ENCODE measurements at regions not wholly inside any gene's neighbourhood (a gene's known extent, or its start where the extent isn't known, plus 50 kb on each side); places are given as distances from the start of the nearest gene placed in this dataset.
"Not testable (repeated sequence)": the region's sequence is repeated elsewhere in the genome, so short reads cannot be mapped to it uniquely, and the experiment has no call there.

DNA sequence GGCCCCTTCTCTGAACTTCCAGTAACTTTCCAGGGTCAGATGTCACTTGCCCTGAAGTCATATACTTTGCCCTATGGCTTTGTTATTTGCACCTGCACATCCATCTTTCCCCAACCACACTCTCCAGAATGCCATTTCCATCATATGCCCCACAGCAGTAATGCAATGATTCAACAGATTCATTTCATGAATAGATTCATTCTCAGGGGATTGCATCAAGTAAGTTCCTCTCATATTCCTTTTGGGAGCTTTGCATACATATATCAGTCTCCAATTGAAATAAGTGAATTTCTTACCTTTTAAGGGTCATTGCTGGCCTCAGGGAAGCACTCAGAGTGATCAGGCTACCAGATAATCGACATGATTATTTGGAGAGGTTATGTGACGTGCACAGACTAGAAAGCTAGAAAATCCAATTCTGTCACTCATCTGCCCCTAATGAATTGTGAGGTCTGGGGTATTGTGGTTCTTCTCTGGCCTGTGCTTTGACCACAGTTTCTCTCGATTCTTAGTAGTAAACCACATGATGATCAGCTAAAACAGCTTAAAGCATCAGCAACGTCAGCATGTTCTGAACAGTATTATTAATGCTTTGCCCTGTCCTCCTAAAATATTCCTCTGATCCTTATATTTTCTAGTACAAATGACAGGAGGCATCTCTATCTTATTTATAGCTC lies 179.9 kb downstream of the ATPSCKMT start:
- no peak for DNase-seq

DNA sequence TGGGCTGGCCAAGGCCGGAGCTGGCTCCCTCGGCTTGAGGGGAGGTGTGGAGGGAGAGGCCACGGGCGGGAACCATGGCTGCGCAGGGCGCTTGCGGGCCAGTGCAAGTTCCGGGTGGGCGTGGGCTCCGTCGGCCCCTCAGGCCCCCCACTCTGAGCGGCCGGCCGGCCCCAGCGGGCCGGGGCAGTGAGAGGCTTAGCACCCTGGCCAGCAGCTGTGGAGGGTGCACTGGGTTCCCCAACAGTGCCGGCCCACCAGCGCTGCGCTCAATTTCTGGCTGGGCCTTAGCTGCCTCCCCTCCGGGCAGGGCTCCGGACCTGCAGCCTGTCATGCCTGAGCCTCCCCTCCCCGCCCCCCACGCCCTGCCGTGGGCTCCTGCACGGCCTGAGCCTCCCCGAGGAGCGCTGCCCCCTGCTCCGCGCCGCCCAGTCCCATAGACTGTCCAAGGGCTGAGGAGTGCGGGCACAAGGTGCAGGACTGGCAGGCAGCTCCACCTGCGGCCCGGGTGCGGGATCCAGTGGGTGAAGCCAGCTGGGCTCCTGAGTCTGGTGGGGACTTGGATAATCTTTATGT lies 184.2 kb downstream of the ATPSCKMT start:
- no peak for DNase-seq

DNA sequence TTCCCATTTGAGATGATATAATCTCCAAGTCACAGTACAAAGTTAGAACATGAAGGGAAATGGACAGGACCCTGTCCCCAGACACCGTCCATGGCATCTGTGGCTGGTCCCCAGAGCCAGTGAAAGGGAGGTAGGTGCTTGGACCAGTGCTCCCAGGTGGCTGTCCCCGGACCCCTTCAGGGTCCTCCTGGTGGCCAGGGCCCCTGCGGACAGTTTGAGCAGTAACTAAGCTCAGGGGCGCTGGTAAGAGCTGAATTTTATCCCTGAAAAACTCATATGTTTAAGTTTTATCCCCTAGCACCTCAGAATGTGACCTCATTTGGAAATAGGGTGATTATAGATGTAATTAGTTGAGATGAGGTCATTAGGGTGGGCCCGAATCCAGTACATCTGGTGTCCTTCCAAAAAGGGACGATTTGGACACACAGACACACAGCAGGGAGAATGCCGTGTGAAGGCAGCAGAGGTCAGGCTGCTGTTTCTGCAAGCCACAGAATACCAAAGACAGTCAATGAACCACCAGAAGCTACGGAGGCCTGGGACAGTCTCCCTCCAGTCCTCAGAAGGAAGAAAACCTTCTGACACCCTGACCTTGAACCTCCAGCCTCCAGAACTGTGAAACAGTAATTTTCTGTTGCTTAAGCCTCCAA lies 185.0 kb downstream of the ATPSCKMT start:
- DNase-seq, result no peak

DNA sequence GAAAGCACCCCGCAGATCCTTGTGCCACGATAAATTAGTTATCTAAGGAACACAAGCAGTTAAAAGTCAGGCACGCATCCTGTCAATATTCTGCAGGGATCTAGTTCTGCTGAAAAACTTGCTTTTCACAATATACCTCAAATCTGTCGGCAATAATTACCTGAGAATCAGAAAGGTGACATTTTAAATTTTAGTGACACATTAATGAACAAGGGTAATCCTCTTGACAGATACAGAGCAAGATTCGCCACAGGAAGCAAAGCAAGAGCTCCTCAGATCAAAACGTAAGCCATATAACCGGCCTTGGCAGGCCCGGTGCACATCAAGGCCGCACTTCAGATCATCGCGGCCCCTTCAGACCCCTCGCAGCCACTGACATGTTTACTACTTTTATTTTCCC lies 185.7 kb downstream of the ATPSCKMT start:
- DNase-seq, result no peak

DNA sequence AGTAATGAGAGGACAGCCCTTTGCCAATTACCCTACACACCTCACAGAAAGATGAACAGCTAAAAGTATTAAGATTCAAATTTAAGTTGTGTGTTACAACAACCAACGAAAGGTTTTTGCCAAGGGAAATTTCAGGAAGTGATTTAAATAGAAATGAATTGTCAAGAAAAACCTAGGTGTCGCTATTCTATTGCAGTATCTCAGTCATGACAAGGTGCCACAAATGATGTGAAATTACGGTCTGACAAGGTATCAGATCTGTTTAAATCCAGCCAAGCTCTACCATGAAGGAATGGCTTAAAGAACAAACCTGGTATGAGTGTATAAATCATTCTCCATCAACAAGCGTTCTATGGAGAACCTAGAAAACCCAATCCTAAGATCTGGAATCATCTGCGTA lies 189.7 kb downstream of the ATPSCKMT start:
- no peak for DNase-seq

DNA sequence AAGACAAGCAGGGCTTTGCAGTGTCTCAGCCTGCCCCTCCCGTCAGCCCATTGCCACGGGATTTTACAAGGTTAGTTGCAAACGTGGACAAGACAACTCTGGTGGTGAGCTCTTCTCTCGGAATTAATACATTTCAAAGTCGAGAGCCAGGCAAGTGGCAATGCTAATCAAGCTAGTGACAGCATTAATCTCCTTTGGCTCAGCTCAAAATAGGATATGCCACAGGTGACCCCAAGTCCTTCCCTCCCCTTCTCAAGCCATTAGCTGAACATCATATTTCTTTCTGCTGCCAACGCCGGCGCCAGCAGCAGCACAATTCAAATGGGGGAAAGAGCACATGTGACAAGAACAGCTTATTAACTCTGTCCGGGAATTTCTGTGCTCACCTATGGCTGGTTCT lies 190.1 kb downstream of the ATPSCKMT start:
- DNase-seq, result no peak

DNA sequence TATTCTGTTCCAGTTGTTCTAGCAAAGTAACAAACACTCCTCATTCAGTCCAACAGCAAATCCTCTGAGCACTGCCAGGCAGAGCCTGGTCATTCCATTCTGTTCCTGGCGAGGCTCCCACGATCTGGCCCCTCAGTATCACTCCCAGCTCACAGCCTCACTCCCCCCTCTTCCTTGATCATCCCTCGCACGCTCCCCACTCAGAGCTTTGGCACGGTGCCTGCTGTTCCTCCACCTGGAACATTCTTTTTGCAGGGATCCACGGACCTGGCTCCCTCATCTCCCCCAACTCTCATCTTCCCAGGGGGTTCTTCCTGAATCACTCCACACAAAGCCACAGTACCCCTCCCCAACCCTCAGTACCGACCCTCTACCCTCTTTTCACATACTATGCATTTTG lies 192.3 kb downstream of the ATPSCKMT start:
- no peak for DNase-seq

DNA sequence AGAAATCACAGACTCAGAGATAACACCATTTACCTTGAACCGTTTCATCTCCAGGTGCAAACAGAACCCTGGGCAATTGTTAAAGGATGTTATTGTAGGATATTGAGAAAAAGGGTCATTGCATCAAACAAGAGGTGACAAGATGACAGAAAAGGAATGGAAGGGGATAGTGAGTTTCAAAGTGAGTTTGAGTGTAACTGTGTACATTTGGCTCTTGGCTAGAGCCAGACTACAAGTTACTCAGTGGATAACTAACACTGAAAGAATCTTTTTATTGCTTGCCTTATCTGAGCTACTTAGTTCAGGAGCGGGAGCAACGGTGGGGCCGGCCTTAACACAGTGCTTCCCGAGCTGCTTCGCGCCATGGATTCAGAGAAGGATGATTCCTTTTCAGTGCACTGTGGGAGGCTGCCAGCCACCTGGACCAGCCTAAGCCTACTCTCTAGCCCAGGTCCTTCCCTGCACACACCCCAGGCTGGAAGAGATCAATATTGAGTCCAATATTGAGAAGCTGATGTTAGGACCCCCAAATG lies 193.4 kb downstream of the ATPSCKMT start:
- no peak for DNase-seq

DNA sequence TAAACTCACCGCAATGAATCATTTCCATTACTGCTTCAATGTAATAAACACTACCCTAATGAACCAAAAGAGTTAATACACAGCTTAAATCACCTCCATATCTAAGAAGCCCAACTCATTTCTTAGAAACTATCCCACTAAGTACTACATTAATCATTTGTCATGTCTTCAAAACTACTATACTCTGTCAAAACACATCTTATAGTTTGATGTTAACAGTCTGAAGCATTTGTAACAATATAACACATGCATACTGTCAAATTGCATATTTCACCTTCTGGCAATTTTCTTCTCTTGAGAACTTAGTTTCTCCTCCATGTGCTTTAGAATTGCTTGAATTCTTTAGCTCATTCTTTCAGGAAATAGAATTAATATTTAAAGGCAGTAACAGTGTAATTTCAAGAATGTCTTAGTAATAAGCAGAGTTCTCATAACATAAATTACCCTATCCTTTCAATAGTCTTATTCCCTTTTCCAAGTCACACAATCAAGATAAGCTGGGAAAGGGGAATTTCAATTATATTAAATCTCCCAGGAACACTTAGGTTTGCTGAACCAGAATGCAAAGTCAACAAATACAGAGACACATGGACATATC lies 199.7 kb downstream of the ATPSCKMT start:
- no peak for DNase-seq

DNA sequence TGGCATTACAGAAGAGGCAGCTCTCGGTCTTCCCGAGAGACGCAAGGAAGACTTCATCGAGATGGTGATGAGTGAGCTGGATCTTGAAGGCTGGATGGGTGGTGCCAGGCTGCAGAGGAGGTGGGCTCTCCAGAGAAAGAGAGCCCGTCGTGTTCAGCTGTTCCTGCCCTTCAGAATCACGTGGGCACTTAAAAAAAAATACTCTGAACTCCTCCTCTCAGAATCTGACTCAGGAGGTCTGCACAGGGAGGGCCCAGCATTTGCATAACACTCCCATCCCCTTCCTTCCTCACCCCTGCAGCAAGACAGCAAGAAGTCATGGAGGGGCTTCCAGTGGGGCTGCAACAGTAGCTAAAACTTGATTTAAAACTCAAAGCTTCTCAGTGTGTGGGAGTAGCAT lies 203.0 kb downstream of the ATPSCKMT start:
- no peak for DNase-seq

DNA sequence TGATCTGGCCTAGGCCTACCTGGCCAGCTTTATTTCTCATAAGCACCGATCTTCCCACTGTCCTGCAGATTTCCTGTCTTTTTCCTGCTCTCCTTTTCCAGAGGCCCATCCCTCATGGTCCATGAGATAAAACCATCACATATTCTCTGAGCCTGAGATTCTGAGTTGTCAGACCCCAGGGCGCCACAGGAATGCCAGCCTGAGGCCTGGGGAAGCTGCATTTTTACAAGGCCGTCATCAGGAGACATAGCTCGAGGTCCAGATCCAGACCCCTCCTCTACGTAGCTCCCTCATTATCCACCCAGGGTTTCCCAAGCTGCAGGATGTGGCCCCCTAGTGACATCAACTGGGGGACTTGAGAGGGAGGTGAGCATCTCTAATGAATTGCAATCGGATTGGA lies 204.3 kb downstream of the ATPSCKMT start:
- no peak for DNase-seq

DNA sequence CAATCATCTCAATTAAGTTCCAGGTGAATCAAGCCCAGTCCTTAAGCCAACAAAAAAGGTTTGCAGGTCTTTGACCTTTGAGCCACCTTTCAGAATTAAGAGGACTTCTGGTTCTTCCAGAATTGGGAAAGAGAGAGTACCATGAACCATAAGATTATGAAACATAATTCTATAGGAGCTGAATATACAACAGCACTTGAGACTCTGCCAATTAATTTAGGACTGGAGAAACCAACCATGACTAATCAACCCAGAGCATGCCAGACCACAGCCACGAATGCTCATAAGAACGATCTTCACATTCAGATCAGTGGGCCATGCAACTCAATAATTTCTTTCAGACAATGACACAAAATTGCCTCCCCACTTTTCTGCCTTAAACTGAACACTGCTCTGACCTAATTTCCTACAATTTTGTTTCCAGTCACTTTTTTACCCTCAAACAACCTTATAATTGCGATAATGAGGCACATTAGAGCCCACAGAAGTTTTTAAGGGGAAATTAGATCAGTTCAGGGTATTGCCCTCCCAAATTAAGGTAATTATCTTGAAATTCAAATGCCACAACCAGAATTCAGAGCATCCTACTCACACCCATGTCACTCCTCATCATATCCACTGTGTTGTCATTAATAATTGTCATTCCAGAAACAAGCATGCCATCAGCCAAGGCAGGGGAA lies 213.4 kb downstream of the ATPSCKMT start:
- DNase-seq, result no peak

DNA sequence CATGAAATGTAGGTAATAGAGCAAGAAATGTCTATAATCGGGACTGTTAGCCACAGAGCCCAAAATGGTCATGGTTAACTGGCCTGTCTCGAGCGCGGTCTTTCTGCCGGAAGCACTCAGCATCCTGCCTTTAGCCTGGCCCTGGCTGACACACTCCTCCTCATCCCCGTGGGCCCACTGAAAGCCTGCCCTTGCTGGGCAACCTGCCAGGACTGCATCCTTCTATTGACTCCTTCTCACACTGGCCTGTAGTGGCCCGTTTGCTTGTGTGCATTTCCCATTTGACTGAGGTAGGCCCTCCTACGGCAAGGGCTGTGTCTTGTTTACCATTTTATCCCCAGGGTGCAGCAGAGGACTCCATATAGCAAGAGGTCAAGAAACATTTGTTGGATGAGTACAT lies 215.7 kb downstream of the ATPSCKMT start:
- no peak for DNase-seq

DNA sequence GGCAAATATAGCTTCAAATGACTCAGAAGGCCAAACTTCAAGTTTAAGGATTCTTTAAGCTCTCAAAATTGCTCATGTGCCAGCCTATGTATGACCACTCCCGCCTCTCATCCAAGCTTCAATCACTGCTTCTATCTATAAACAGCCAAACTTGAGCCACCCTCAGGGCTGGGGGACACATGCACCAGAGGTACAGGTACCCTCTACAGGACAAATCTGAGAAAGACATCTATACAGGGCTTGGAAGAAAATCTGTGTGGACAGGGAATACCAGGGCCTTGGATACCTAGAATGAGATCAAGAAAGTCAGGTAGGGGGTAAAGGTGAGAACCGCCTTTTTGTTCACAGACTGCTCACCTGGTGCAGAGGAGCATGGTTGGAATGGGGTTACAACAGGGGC lies 217.9 kb downstream of the ATPSCKMT start:
- no peak for DNase-seq

DNA sequence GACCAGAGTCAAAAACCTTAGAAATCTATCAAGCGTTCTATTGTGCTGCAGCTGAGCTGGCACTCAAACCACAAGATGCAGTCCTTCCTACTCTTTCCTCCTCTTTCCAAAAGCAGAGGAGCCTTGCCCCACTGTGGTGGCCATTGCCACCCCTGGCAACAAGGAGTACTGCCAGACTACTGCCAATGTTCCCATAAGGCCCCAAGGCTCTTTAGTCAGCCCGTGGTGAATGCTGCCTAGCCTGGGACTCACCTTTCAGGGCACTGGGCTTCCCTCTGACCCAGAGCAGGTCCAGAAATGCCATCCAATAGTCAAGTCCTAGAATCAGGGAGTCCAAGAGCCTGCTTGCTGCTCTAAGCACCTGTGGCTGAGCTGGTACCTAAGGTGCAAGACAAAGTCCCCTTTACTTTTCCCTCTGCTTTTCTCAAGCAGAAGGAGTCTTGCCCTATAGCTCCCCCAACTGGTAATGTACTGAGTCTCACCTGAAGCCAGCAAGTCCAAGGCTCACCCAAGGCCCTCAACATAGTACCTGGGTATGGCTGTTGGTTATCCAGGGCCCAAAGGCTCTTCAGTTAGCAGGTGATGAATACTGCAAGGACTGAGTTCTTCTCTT lies 219.4 kb downstream of the ATPSCKMT start:
- no peak for DNase-seq

DNA sequence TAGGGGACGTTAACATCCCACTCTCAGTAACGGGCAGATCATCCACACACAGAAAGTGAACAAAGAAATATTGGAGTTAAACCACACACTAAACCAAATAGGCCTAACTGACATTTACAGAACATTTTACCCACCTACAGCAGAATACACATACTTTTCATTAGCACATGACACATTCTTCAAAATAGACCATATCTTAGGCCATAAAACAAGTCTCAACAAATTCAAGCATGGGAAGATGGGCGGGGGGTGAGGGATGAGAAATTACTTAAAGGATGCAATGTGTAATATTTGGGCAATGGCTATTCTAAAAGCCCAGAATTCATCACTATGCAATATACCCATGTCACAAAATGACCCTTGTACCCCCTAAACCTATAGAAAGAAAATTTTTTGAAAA lies 226.2 kb downstream of the ATPSCKMT start:
- DNase-seq, result no peak

DNA sequence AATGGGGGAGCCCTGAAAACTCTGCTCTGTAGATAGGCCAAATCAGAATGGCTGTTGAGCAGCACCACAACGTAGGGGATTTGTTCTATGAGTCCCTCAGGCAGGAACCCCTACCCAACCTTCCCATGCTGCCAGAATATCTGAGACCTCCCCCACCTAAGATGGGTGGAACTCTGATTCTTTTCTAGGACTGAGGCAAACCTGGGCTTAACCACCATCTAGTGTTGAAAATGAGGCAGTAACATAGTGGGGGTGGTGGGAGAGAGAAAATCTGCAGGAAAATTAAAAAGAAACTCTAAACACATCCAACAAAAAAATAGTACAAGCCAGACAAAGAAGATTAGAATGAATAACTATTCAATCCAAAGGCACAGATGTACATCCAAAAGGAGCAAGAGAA lies 228.4 kb downstream of the ATPSCKMT start:
- DNase-seq, result no peak

DNA sequence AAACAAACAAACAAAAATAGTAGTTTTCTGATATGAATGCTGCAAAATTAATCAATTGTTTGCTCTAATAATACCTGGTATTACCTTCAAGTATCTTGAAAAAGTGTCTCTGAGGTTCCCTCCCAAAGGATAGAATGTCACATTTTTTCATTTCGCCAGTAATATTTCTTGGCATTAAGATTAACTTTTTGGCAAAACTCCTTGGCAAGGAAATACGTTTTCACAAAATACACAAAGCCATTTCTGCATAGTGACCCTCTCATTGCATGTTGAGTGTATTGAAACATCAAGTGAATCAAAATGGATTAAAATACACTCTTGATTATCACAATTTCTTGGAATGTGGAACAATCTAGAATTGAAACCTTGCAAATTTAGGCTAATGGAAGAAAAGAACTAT lies 230.5 kb downstream of the ATPSCKMT start:
- no peak for DNase-seq

DNA sequence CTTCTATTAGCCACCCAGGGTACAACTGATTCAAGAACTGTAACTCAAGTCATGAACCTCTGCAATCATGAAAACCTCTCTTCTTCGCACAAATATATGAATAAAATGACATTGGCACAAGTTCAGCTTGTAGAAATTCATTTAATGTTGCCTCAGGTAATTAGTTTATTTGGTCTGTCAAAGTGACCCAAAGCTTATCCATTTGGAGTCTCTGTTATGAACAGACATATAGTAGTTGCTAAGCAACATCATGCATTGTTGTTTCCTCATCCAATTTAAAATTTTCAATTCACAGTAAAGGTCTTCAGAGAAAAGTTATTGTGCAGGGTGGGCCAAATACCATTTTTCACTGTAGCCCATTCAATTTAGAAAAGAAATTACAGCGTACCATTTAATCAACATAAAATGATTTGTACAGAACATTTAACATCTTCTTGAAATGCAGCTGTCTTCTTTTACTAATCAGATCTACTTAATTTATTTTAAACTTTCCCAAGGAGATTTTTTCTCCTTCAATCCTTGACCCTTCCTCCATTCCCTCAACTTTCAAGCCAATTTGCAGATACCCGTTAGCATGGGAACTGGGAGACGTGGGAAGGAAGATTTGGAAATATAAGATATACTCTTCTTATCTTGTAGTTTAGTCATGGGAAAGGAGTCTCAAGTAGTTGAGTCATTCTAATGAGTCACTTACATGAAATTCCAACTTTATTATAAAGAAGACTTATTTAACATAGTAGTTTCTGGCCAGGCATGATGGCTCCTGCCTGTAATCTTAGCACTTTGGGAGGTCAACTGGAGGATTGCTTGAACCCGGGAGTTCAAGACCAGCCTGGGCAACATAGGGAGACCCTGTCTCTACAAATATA lies 231.3 kb downstream of the ATPSCKMT start:
- no peak for DNase-seq

DNA sequence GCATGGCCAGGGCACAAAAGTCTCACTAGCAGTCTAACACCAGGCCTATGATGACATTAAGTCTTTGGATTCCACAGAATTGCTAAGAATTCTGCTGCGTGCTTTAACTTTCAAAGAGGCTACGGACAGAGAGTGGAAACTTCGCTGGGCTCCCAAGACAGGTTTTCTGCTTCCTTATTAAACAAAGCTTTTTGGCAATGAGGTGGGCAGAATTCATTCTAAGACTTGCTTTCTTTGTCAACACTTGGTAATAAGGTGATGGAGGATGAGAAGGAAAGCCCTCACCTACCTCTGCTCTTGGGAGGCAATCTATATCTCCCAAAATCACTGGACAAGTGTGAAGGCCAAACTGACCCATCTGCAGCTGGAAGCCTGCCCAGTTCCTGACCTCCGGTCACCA lies 231.9 kb downstream of the ATPSCKMT start:
- DNase-seq, result no peak

DNA sequence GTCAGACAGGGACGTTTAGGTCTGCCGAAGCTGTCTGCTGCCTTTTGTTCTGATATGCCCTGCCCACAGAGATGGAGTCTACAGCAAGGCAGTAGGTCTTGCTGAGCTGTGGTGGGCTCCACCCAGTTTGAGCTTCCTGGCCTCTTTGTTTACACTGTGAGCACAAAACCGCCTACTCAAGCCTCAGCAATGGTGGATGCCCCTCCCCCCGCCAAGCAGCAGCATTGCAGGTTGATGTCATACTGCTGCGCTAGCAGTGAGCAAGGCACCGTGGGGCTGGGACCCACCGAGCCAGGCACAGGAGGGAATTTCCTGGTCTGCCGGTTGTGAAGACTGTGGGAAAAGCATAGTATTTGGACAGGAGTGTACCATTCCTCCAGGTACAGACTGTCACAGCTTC lies 233.1 kb downstream of the ATPSCKMT start:
- not testable (repeated sequence) for DNase-seq

DNA sequence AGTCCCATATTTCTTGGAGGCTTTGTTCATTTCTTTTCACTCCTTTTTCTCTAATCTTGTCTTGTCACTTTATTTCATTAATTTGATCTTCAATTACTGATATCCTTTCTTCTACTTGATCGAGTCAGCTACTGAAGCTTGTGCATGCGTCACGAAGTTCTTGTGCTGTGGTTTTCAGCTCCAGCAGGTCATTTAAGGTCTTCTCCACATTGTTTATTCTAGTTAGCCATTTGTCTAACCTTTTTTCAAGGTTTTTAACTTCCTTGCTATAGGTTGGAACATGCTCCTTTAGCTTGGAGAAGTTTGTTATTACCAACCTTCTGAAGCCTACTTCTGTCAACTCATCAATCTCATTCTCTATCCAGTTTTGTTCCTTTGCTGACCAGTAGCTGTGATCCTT lies 234.0 kb downstream of the ATPSCKMT start:
- not testable (repeated sequence) for DNase-seq

Data from suppressor macrophage treated with lipopolysaccharide for 1 hour (primary cell).